A549 (cell line): ENCODE measurements at regions not wholly inside any gene's neighbourhood (a gene's known extent, or its start where the extent isn't known, plus 50 kb on each side); places are given as distances from the start of the nearest gene placed in this dataset.

Experiments
- ATAC-seq, 2 experiments: fragments of 200-7000 bp in 1 of 2; fragments of >200 bp in 1 of 2; cut with Nextera tagmentation in 1 of 2; cut with Tn5 transposase in 1 of 2; 3 replicates each; pipeline versions ENCODE4 v1.8.0 to v1.9.1; 2018 to 2020; ENCODE audit warnings: mild to moderate bottlenecking in 1 of 2, moderate library complexity in 1 of 2
- CTCF ChIA-PET: fragments of 300-600 bp; sonication (Branson Sonifier 250); formaldehyde crosslinking; extraction: SDS; loops from one replicate; lab custom pipeline; 2021; ENCODE audit warnings: antibody characterized with exemption, inconsistent platforms; lab: Yijun Ruan, JAX
- POLR2A ChIA-PET: fragments of 350-600 bp; formaldehyde crosslinking; extraction: SDS; loops from one replicate; lab custom pipeline; 2021; ENCODE audit warnings: antibody characterized with exemption, inconsistent platforms; lab: Yijun Ruan, JAX
- DNase-seq, 2 experiments: peaks; one replicate each; pipeline versions ENCODE4 v3.0.0 to v3.0.0-alpha.2; 2011 to 2016; ENCODE audit warnings: low read depth in 1 of 2, low spot score in 1 of 2
- FAIRE-seq: peaks from 2 replicates; lab custom pipeline; 2011; peaks lifted over from hg19 to GRCh38; lab: Jason Lieb, UNC
- H3K27ac ChIP-seq, 2 experiments: fragments of >200 bp; sonication (Bioruptor Twin); formaldehyde crosslinking; 3 replicates each; pipeline ENCODE4 v1.5.1; 2016 to 2017
- H3K4me1 ChIP-seq: fragments of >200 bp; sonication (Bioruptor Twin); formaldehyde crosslinking; 3 replicates; pipeline ENCODE4 v1.6.1; 2016
- H3K4me2 ChIP-seq: fragments of >200 bp; sonication (Bioruptor Twin); formaldehyde crosslinking; 3 replicates; pipeline ENCODE4 v1.6.1; 2016
- H3K4me3 ChIP-seq: fragments of >200 bp; sonication (Bioruptor Twin); formaldehyde crosslinking; 3 replicates; pipeline ENCODE4 v1.5.1; 2016
- H3K9me3 ChIP-seq: fragments of >200 bp; sonication (Bioruptor Twin); formaldehyde crosslinking; 3 replicates; pipeline ENCODE4 v1.6.1; 2016
- CBX2 ChIP-seq: fragments of 200-600 bp; sonication (generic); IDR thresholded peaks from 2 replicates; pipeline ENCODE4 v1.6.1; 2016; ENCODE audit warnings: low read depth, mild to moderate bottlenecking, borderline replicate concordance
- CHD2 ChIP-seq: fragments of 150-350 bp; IDR thresholded peaks from 2 replicates; pipeline ENCODE4 v1.6.1; 2014; ENCODE audit warnings: low read length; ENCODE audit not compliant: partially characterized antibody
- CHD4 ChIP-seq: fragments of 200-600 bp; sonication (generic); IDR thresholded peaks from 2 replicates; pipeline ENCODE4 v1.6.1; 2016; ENCODE audit warnings: antibody characterized with exemption, mild to moderate bottlenecking, borderline replicate concordance
- CTCF ChIP-seq: fragments of >200 bp; sonication (Bioruptor Twin); formaldehyde crosslinking; IDR thresholded peaks from 3 replicates; pipeline ENCODE4 v1.5.1; 2016
- E2F6 ChIP-seq: IDR thresholded peaks from 2 replicates; pipeline ENCODE4 v1.6.1; 2012; ENCODE audit warnings: low read depth, borderline replicate concordance
- EHF ChIP-seq: fragments of 250-450 bp; sonication (Bioruptor Pico); IDR thresholded peaks from 2 replicates; pipeline ENCODE4 v1.5.0; 2020; ENCODE audit warnings: mild to moderate bottlenecking
- ESRRA ChIP-seq: fragments of 150-350 bp; IDR thresholded peaks from 2 replicates; pipeline ENCODE4 v1.6.1; 2014; ENCODE audit warnings: mild to moderate bottlenecking, low read length, borderline replicate concordance
- FOXS1 ChIP-seq: fragments of 250-450 bp; sonication (Bioruptor Pico); IDR thresholded peaks from 2 replicates; pipeline ENCODE4 v1.5.0; 2020; ENCODE audit warnings: mild to moderate bottlenecking, moderate library complexity
- GATA3 ChIP-seq: IDR thresholded peaks from 2 replicates; pipeline ENCODE4 v1.6.1; 2012; ENCODE audit warnings: borderline replicate concordance
- KDM5A ChIP-seq: fragments of 200-600 bp; sonication (generic); IDR thresholded peaks from 2 replicates; pipeline ENCODE4 v1.6.1; 2016; ENCODE audit warnings: antibody characterized with exemption, mild to moderate bottlenecking
- MAFK ChIP-seq: fragments of 450-650 bp; IDR thresholded peaks from 2 replicates; pipeline ENCODE4 v1.6.1; 2014; ENCODE audit not compliant: partially characterized antibody
- MAZ ChIP-seq: fragments of 150-350 bp; IDR thresholded peaks from 2 replicates; pipeline ENCODE4 v1.6.1; 2014; ENCODE audit warnings: antibody characterized with exemption, low read depth, low read length, borderline replicate concordance
- NPAS2 ChIP-seq: fragments of 250-450 bp; sonication (Bioruptor Pico); IDR thresholded peaks from 2 replicates; pipeline ENCODE4 v1.8.0; 2022; ENCODE audit warnings: mild to moderate bottlenecking, moderate library complexity, borderline replicate concordance
- RAD21 ChIP-seq, 2 experiments: fragments of >200 bp in 1 of 2; sonication (Bioruptor Twin) in 1 of 2; formaldehyde crosslinking in 1 of 2; IDR thresholded peaks in 1 of 2; conservative IDR thresholded peaks in 1 of 2; 2 replicates in 1 of 2; 3 replicates in 1 of 2; pipeline ENCODE4 v1.6.1; 2012 to 2018; ENCODE audit warnings: inconsistent platforms in 1 of 2
- RARB ChIP-seq: fragments of 250-450 bp; sonication (Bioruptor Pico); IDR thresholded peaks from 2 replicates; pipeline ENCODE4 v1.8.0; 2021; ENCODE audit warnings: mild to moderate bottlenecking, moderate library complexity
- RCOR1 ChIP-seq: fragments of 150-350 bp; IDR thresholded peaks from 2 replicates; pipeline ENCODE4 v1.6.1; 2014; ENCODE audit warnings: antibody characterized with exemption, low read length, low read depth
- RFX5 ChIP-seq: fragments of 450-650 bp; IDR thresholded peaks from 2 replicates; pipeline ENCODE4 v1.7.1; 2014; ENCODE audit warnings: antibody characterized with exemption, mild to moderate bottlenecking, moderate library complexity
- SMC3 ChIP-seq: fragments of >200 bp; sonication (Bioruptor Twin); formaldehyde crosslinking; IDR thresholded peaks from 3 replicates; pipeline ENCODE4 v1.6.1; 2018; ENCODE audit warnings: inconsistent platforms
- SREBF2 ChIP-seq: fragments of 450-650 bp; IDR thresholded peaks from 2 replicates; pipeline ENCODE4 v1.6.1; 2014; ENCODE audit warnings: mild to moderate bottlenecking, moderate library complexity
- TP53 ChIP-seq: fragments of 250-450 bp; sonication (Bioruptor Pico); IDR thresholded peaks from 2 replicates; pipeline ENCODE4 v1.5.0; 2021; ENCODE audit warnings: mild to moderate bottlenecking, moderate library complexity
- ZNF302 ChIP-seq: fragments of 250-450 bp; sonication (Bioruptor Pico); IDR thresholded peaks from 2 replicates; pipeline ENCODE4 v1.9.0; 2021; ENCODE audit warnings: inconsistent platforms, mild to moderate bottlenecking, moderate library complexity
- ZSCAN20 ChIP-seq: fragments of 250-450 bp; sonication (Bioruptor Pico); IDR thresholded peaks from 2 replicates; pipeline ENCODE4 v1.8.0; 2022; ENCODE audit warnings: mild to moderate bottlenecking, moderate library complexity
- WGBS: methylation state at CpG from one replicate; pipeline ENCODE4 v1.1.6; 2017; ENCODE audit errors: missing lambda C conversion rate; 5-methylcytosine and 5-hydroxymethylcytosine counted together

GRCh38 chr4:149891426-149891825, 75.8 kb upstream of the IQCM start:
- H3K4me1 ChIP-seq = no peaks in the 10 kb centered on the region
- no peak overlapping the region for H3K4me2 ChIP-seq
- no peak for ATAC-seq
- H3K4me3 ChIP-seq = no peak overlapping the region
- no peak overlapping the region for H3K27ac ChIP-seq
- ChIA-PET CTCF (no interaction called here), POLR2A (no interaction called here)
- no peaks in the 10 kb centered on the region for H3K9me3 ChIP-seq
- DNase-seq = no peak
- FAIRE-seq = no peak
- no peak for TF ChIP-seq RFX5
- no peak for TF ChIP-seq ZSCAN20
- TF ChIP-seq CTCF = no peak
- no peak for TF ChIP-seq FOXS1 (CRISPR knock-in tag)
- TF ChIP-seq ESRRA = no peak
- no peak for TF ChIP-seq ZNF302 (CRISPR knock-in tag)
- no peak for TF ChIP-seq SMC3
- TF ChIP-seq MAZ = no peak
- TF ChIP-seq GATA3 = no peak
- no peak for TF ChIP-seq MAFK
- WGBS = 73% methylated on average over 1 of the region's 1 CpG

GRCh38 chr4:149896432-149896831, 80.8 kb upstream of the IQCM start:
- DNase-seq = peak in 1 of 2 experiments; percentile 4
- 64% methylated on average over 1 of the region's 1 CpG for WGBS
- Histone ChIP-seq H3K4me2 (no peak overlapping the region), H3K4me1 (no peaks in the 10 kb centered on the region), H3K9me3 (no peaks in the 10 kb centered on the region), H3K27ac (no peak overlapping the region), H3K4me3 (no peak overlapping the region)
- peak; percentile 70 to 75; a peak in 4 of 6 replicates for ATAC-seq
- CTCF ChIA-PET = interaction anchor here (1.3 to 2.3 kb wide), 3 partner anchors 519 to 527 kb away, joined by 7 to 14 read pairs (median 12); no protein-coding TSS in a partner anchor
- POLR2A ChIA-PET = no interaction called here
- TF ChIP-seq RAD21 (conservative IDR thresholded peaks at IDR 0.05 in 1 of 2, IDR thresholded peaks at IDR 0.05 in 1 of 2) (peak; percentile 45 to 59; a peak in 4 of 5 replicates), ZSCAN20 (no peak), SMC3 (0 out of 3 replicates have a peak, but pooled peaks have one; percentile 30), CHD2 (no peak), RARB (CRISPR knock-in tag) (no peak)
- FAIRE-seq = no peak

- ATAC-seq (peak; percentile 62 to 69; a peak in 3 of 6 replicates), FAIRE-seq (no peak), DNase-seq (peak in 1 of 2 experiments; percentile 12)
- POLR2A ChIA-PET = no interaction called here
- no peaks in the 10 kb centered on the region for H3K9me3 ChIP-seq
- no peak overlapping the region for H3K4me3 ChIP-seq
- CTCF ChIA-PET = interaction anchor here (0.9 to 2.3 kb wide), 4 partner anchors 521 to 533 kb away, joined by 5 to 14 read pairs (median 10); no protein-coding TSS in a partner anchor
- no peak for TF ChIP-seq RCOR1
- TF ChIP-seq CTCF = peak; percentile 62
- peak; percentile 47; the same call in 2 of the 3 replicates for TF ChIP-seq SMC3
- TF ChIP-seq RAD21 (conservative IDR thresholded peaks at IDR 0.05 in 1 of 2, IDR thresholded peaks at IDR 0.05 in 1 of 2) = peak; percentile 71 to 72
- no peak overlapping the region for H3K4me2 ChIP-seq
- H3K27ac ChIP-seq = no peak overlapping the region
- no peaks in the 10 kb centered on the region for H3K4me1 ChIP-seq
Measured at GRCh38 chr4:149897783-149898182, 82.1 kb upstream of the IQCM start.

GRCh38 chr4:149901128-149901527, 85.5 kb upstream of the IQCM start:
- no peak for ATAC-seq
- ChIA-PET CTCF (interaction anchor here (0.6 to 2.4 kb wide), 2 partner anchors 22 to 529 kb away, joined by 3 to 6 read pairs; no protein-coding TSS in a partner anchor), POLR2A (no interaction called here)
- no peak overlapping the region for H3K4me3 ChIP-seq
- H3K4me2 ChIP-seq = no peak overlapping the region
- no peak overlapping the region for H3K27ac ChIP-seq
- no peak for DNase-seq
- WGBS = 51% methylated on average over 5 of the region's 5 CpGs
- TF ChIP-seq RCOR1 = no peak
- no peak for TF ChIP-seq E2F6
- TF ChIP-seq TP53 = no peak
- TF ChIP-seq EHF (CRISPR knock-in tag) = no peak
- TF ChIP-seq NPAS2 = no peak
- TF ChIP-seq CTCF = no peak
- no peak for TF ChIP-seq CHD2
- no peak for TF ChIP-seq CHD4
- no peak for TF ChIP-seq KDM5A
- TF ChIP-seq FOXS1 (CRISPR knock-in tag) = no peak
- no peak for TF ChIP-seq CBX2
- TF ChIP-seq SREBF2 = no peak
- no peak for TF ChIP-seq GATA3
- TF ChIP-seq RARB (CRISPR knock-in tag) = no peak
- no peak for FAIRE-seq
- no peaks in the 10 kb centered on the region for H3K4me1 ChIP-seq
- no peaks in the 10 kb centered on the region for H3K9me3 ChIP-seq
